B cell (primary cell): ENCODE measurements at regions not wholly inside any gene's neighbourhood (a gene's known extent, or its start where the extent isn't known, plus 50 kb on each side); places are given as distances from the start of the nearest gene placed in this dataset.

Source experiments
- ATAC-seq: fragments of 200-7000 bp; cut with Tn5 transposase; one replicate; pipeline ENCODE4 v1.10.0; 2021; ENCODE audit warnings: low read depth, mild to moderate bottlenecking, moderate number of reproducible peaks, moderate library complexity
- CTCF ChIA-PET: fragments of 350-600 bp; sonication (Branson Sonifier 250); formaldehyde crosslinking; loops from one replicate; lab custom pipeline; 2021; ENCODE audit warnings: antibody characterized with exemption, inconsistent platforms; lab: Charles Lee
- POLR2A ChIA-PET: fragments of 350-600 bp; sonication (Branson Sonifier 250); formaldehyde crosslinking; loops from one replicate; lab custom pipeline; 2021; ENCODE audit warnings: antibody characterized with exemption; lab: Charles Lee
- DNase-seq: peaks from one replicate; pipeline ENCODE4 v3.0.0; 2013
- H2AFZ ChIP-seq: 2 replicates; pipeline ENCODE4 v1.6.1; 2012; ENCODE audit warnings: mild to moderate bottlenecking, low read depth, low read length; ENCODE audit not compliant: insufficient read depth, poor library complexity, severe bottlenecking
- H3K27ac ChIP-seq, 2 donors: 1 replicate in 1 of 2; 2 replicates in 1 of 2; pipeline ENCODE4 v1.5.1; 2012 to 2013; ENCODE audit warnings: low read length in 2 of 2, mild to moderate bottlenecking in 2 of 2, moderate library complexity in 1 of 2
- H3K27me3 ChIP-seq, 4 experiments: fragments of 200-600 bp in 1 of 4; sonication (generic) in 1 of 4; replicated peaks in 1 of 4; 1 replicate in 2 of 4; 2 replicates in 2 of 4; pipeline versions ENCODE4 v1.6.1 to v1.7.0; 2013 to 2016; ENCODE audit warnings: low read length in 3 of 4, mild to moderate bottlenecking in 2 of 4, mixed read lengths in 1 of 4, moderate library complexity in 1 of 4; ENCODE audit not compliant: insufficient read depth in 4 of 4, control insufficient read depth in 3 of 4; ENCODE audit errors: control extremely low read depth in 1 of 4
- H3K36me3 ChIP-seq, 2 experiments: replicated peaks in 1 of 2; 1 replicate in 1 of 2; 2 replicates in 1 of 2; pipeline versions ENCODE4 v1.6.1 to v1.7.1; 2013; ENCODE audit warnings: low read length in 1 of 2; ENCODE audit not compliant: insufficient read depth in 2 of 2, control insufficient read depth in 1 of 2; ENCODE audit errors: control extremely low read depth in 1 of 2, extremely low read depth in 1 of 2
- H3K4me1 ChIP-seq, 2 donors: fragments of 200-600 bp in 1 of 2; sonication (generic) in 1 of 2; 1 replicate in 1 of 2; 2 replicates in 1 of 2; pipeline versions ENCODE4 v1.5.1 to v1.6.1; 2013 to 2017; ENCODE audit warnings: low read length in 2 of 2; ENCODE audit not compliant: control insufficient read depth in 2 of 2, insufficient read depth in 2 of 2
- H3K4me2 ChIP-seq: replicated peaks from 2 replicates; pipeline ENCODE3; 2012; ENCODE audit warnings: mild to moderate bottlenecking, low read depth, low read length; ENCODE audit not compliant: poor library complexity, severe bottlenecking
- H3K4me3 ChIP-seq, 5 experiments: fragments of 200-600 bp in 1 of 5; sonication (generic) in 1 of 5; 1 replicate in 3 of 5; 2 replicates in 2 of 5; pipeline versions ENCODE4 v1.5.1 to v1.7.0; 2011 to 2016; ENCODE audit warnings: low read length in 4 of 5, mild to moderate bottlenecking in 4 of 5, low read depth in 2 of 5, control low read depth in 1 of 5, moderate library complexity in 1 of 5; ENCODE audit not compliant: insufficient read depth in 1 of 5; ENCODE audit errors: control extremely low read depth in 1 of 5, extremely low read depth in 1 of 5
- H3K79me2 ChIP-seq: fragments of 200-600 bp; sonication (generic); one replicate; pipeline ENCODE4 v1.6.0; 2016; ENCODE audit warnings: low read length; ENCODE audit not compliant: control insufficient read depth, insufficient read depth
- H3K9ac ChIP-seq: fragments of 200-600 bp; sonication (generic); 2 replicates; pipeline ENCODE4 v1.6.1; 2017; ENCODE audit warnings: mild to moderate bottlenecking, low read length, moderate library complexity
- H3K9me3 ChIP-seq, 3 donors: one replicate each; pipeline versions ENCODE4 v1.6.1 to v1.7.1; 2013; ENCODE audit warnings: low read length in 2 of 3; ENCODE audit not compliant: control insufficient read depth in 2 of 3, insufficient read depth in 1 of 3; ENCODE audit errors: control extremely low read depth in 1 of 3
- H4K20me1 ChIP-seq: 2 replicates; pipeline ENCODE4 v1.6.0; 2012; ENCODE audit warnings: mild to moderate bottlenecking, low read length; ENCODE audit not compliant: insufficient read depth, control insufficient read depth, poor library complexity, severe bottlenecking
- H3K27ac Mint-ChIP-seq: one replicate; pipeline ENCODE4 v1.8.0; 2021; ENCODE audit warnings: mixed read lengths
- H3K27me3 Mint-ChIP-seq: one replicate; pipeline ENCODE4 v1.8.0; 2021; ENCODE audit warnings: mixed read lengths
- H3K4me1 Mint-ChIP-seq: one replicate; pipeline ENCODE4 v1.8.0; 2021; ENCODE audit warnings: mixed read lengths
- H3K4me3 Mint-ChIP-seq: one replicate; pipeline ENCODE4 v1.8.0; 2021; ENCODE audit warnings: mixed read lengths
- H3K9me3 Mint-ChIP-seq: one replicate; pipeline ENCODE4 v1.8.0; 2022; ENCODE audit warnings: mixed read lengths; ENCODE audit not compliant: insufficient read depth
- EZH2 ChIP-seq: IDR thresholded peaks from 2 replicates; pipeline ENCODE4 v1.6.1; 2012; ENCODE audit warnings: borderline replicate concordance, low read depth, mild to moderate bottlenecking, moderate library complexity, low read length; ENCODE audit not compliant: insufficient read depth, poor library complexity, severe bottlenecking
- WGBS: methylation state at CpG from one replicate; pipeline ENCODE4 v1.1.5; 2013; ENCODE audit warnings: missing lambda C conversion rate; ENCODE audit not compliant: insufficient coverage; 5-methylcytosine and 5-hydroxymethylcytosine counted together
- intact Hi-C: fragments of 100-400 bp; cut with micrococcal nuclease; formaldehyde crosslinking; loops from one replicate; pipeline ENCODE4 v1.10.0; 2022
- TF ChIP-seq, protein P1 (sequence below): fragments of 200-600 bp; IDR thresholded peaks from one replicate; pipeline ENCODE4 v1.8.0; 2022; ENCODE audit warnings: antibody characterized with exemption, mild to moderate bottlenecking

GRCh38 chr4:165548702-165549101, 169.9 kb downstream of the CPE start:
- Histone ChIP-seq H3K27me3 (no peaks in the 10 kb centered on the region), H3K27ac (no peak overlapping the region), H3K79me2 (no peaks in the 10 kb centered on the region), H4K20me1 (no peaks in the 10 kb centered on the region), H3K4me3 (no peak overlapping the region), H2AFZ (no peak overlapping the region), H3K4me1 (no peaks in the 10 kb centered on the region), H3K36me3 (no peaks in the 10 kb centered on the region), H3K4me2 (no peak overlapping the region), H3K9ac (no peak overlapping the region), H3K9me3 (no peaks in the 10 kb centered on the region)
- ATAC-seq: no peak
- WGBS: no CpG with 5 or more reads among the region's 2 CpGs
- no peaks in the 10 kb centered on the region for H3K27me3 Mint-ChIP-seq
- TF ChIP-seq, protein P1, sequence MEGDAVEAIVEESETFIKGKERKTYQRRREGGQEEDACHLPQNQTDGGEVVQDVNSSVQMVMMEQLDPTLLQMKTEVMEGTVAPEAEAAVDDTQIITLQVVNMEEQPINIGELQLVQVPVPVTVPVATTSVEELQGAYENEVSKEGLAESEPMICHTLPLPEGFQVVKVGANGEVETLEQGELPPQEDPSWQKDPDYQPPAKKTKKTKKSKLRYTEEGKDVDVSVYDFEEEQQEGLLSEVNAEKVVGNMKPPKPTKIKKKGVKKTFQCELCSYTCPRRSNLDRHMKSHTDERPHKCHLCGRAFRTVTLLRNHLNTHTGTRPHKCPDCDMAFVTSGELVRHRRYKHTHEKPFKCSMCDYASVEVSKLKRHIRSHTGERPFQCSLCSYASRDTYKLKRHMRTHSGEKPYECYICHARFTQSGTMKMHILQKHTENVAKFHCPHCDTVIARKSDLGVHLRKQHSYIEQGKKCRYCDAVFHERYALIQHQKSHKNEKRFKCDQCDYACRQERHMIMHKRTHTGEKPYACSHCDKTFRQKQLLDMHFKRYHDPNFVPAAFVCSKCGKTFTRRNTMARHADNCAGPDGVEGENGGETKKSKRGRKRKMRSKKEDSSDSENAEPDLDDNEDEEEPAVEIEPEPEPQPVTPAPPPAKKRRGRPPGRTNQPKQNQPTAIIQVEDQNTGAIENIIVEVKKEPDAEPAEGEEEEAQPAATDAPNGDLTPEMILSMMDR: no peak
- no peak for TF ChIP-seq EZH2
- H3K27ac Mint-ChIP-seq: no peak overlapping the region
- CTCF ChIA-PET: no interaction called here
- POLR2A ChIA-PET: no interaction called here
- intact Hi-C loops: no loop called here
- H3K9me3 Mint-ChIP-seq: no peaks in the 10 kb centered on the region
- H3K4me1 Mint-ChIP-seq: peaks cover 4% of the 10 kb centered on the region
- DNase-seq: no peak
- H3K4me3 Mint-ChIP-seq: no peak overlapping the region

GRCh38 chr4:165553221-165553810, 174.5 kb downstream of the CPE start:
- no peak overlapping the region for H3K4me3 Mint-ChIP-seq
- no peaks in the 10 kb centered on the region for H3K36me3 ChIP-seq
- no peak overlapping the region for H2AFZ ChIP-seq
- H3K9me3 Mint-ChIP-seq: no peaks in the 10 kb centered on the region
- no peaks in the 10 kb centered on the region for H3K4me1 ChIP-seq
- ChIA-PET POLR2A (no interaction called here), CTCF (no interaction called here)
- intact Hi-C loops: no loop called here
- no peak for ATAC-seq
- no peaks in the 10 kb centered on the region for H3K27me3 ChIP-seq
- no peak overlapping the region for H3K27ac Mint-ChIP-seq
- no peaks in the 10 kb centered on the region for H4K20me1 ChIP-seq
- H3K27me3 Mint-ChIP-seq: no peaks in the 10 kb centered on the region
- DNase-seq: no peak
- H3K9me3 ChIP-seq: no peaks in the 10 kb centered on the region
- H3K27ac ChIP-seq: no peak overlapping the region
- H3K4me3 ChIP-seq: no peak overlapping the region
- no peak overlapping the region for H3K9ac ChIP-seq
- no peak overlapping the region for H3K4me2 ChIP-seq
- no peaks in the 10 kb centered on the region for H3K4me1 Mint-ChIP-seq
- 60% methylated on average over 1 of the region's 2 CpGs for WGBS
- H3K79me2 ChIP-seq: no peaks in the 10 kb centered on the region
- TF ChIP-seq, protein P1: no peak
- TF ChIP-seq EZH2: no peak
